ENCODE measurements at regions not wholly inside any gene's neighbourhood (a gene's known extent, or its start where the extent isn't known, plus 50 kb on each side); places are given as distances from the start of the nearest gene placed in this dataset.

DNA sequence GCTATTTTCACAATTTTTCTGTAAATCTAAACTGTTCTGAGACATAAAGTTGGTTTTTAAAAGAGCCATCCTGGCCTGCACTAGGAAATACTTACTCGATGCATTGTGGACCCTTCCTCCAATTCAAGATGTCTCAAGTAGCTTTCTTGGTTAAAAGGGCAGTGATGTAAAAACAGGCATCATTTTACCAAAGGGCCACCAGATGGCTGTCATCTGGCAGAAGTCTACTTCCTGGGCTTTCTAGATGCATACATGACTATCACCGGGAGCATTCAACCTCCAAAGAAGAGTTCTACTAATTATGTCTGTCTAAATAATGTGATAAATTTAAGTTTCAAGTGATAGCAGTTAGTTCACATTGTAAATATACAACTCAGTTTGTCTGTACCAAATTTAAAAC is 96.8 kb upstream of the FRMD6 start:
- H2AFZ ChIP-seq (ENCODE audit: low read depth, low read length, poor library complexity, severe bottlenecking) = peak overlapping the region; percentile 95
- no peaks in the 10 kb centered on the region for H3K9me3 ChIP-seq (ENCODE audit: control insufficient read depth in 1 of 2, insufficient read depth in 1 of 2, low read depth in 1 of 2, low read length in 2 of 2)
- POLR2A ChIA-PET = no interaction called here
- CTCF ChIA-PET = interaction anchor here (0.5 to 1.1 kb wide), 2 partner anchors 97 to 225 kb away, joined by 3 read pairs; partner anchors contain the start of gene FRMD6
- no peak for DNase-seq (ENCODE audit: low read depth, low spot score)
- intact Hi-C loops (cut with micrococcal nuclease) = no loop called here
- RAD21 ChIA-PET (ENCODE audit: low non-redundant PET in 1 of 2, low total read pairs in 2 of 2, uncharacterized antibody in 2 of 2, unreplicated experiment in 2 of 2) = no interaction called here
- H3K4me2 ChIP-seq (ENCODE audit: low read length) = peak overlapping the region; percentile 60
- H3K4me3 ChIP-seq (replicated peaks in 1 of 2; ENCODE audit: low read depth in 1 of 2, low read length in 2 of 2) = no peak overlapping the region; a peak in 1 of 4 replicates
- no peaks in the 10 kb centered on the region for H3K27me3 ChIP-seq (ENCODE audit: insufficient read depth, low read length)
- peaks cover 4% of the 10 kb centered on the region; the same call in 1 of the 2 replicates for H3K9me2 ChIP-seq (ENCODE audit: insufficient read depth)
- peak; percentile 59; the same call in 1 of the 2 replicates for ATAC-seq
- no peak overlapping the region for H3K27ac ChIP-seq (ENCODE audit: low read depth, low read length)
- H3K79me2 ChIP-seq (ENCODE audit: insufficient read depth, low read length) = no peaks in the 10 kb centered on the region
- H3K4me1 ChIP-seq (ENCODE audit: control insufficient read depth in 1 of 2, insufficient read depth in 2 of 2, low read length in 2 of 2) = peaks cover 13 to 33% of the 10 kb centered on the region in 2 experiments
- no TSS peak for BruUV-seq (replicated peaks)
- TF ChIP-seq YY1 (IDR thresholded peaks at IDR 0.05; ENCODE audit: extremely low read depth, insufficient replicate concordance, low read depth, low read length) (no peak), RAD21 (IDR thresholded peaks at IDR 0.05; ENCODE audit: low read depth) (peak; percentile 35; the same call in 1 of the 2 replicates), EGR1 (IDR thresholded peaks at IDR 0.05; ENCODE audit: low read depth) (no peak)
- TF ChIP-seq, protein P1, sequence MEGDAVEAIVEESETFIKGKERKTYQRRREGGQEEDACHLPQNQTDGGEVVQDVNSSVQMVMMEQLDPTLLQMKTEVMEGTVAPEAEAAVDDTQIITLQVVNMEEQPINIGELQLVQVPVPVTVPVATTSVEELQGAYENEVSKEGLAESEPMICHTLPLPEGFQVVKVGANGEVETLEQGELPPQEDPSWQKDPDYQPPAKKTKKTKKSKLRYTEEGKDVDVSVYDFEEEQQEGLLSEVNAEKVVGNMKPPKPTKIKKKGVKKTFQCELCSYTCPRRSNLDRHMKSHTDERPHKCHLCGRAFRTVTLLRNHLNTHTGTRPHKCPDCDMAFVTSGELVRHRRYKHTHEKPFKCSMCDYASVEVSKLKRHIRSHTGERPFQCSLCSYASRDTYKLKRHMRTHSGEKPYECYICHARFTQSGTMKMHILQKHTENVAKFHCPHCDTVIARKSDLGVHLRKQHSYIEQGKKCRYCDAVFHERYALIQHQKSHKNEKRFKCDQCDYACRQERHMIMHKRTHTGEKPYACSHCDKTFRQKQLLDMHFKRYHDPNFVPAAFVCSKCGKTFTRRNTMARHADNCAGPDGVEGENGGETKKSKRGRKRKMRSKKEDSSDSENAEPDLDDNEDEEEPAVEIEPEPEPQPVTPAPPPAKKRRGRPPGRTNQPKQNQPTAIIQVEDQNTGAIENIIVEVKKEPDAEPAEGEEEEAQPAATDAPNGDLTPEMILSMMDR (IDR thresholded peaks at IDR 0.05 in 2 of 3, conservative IDR thresholded peaks at IDR 0.05 in 1 of 3; ENCODE audit: borderline replicate concordance in 1 of 3, insufficient read depth in 1 of 3, low read depth in 2 of 3, low read length in 2 of 3) = 0 out of 6 replicates have a peak, but pooled peaks of 2 of the 3 experiments have one; percentile 12 to 15
- H3K36me3 ChIP-seq (ENCODE audit: control insufficient read depth in 1 of 2, insufficient read depth in 2 of 2, low read length in 2 of 2) = no peaks in the 10 kb centered on the region
- H4K20me1 ChIP-seq (ENCODE audit: insufficient read depth) = no peaks in the 10 kb centered on the region
- H3K9ac ChIP-seq (ENCODE audit: low read length) = no peak overlapping the region

DNA sequence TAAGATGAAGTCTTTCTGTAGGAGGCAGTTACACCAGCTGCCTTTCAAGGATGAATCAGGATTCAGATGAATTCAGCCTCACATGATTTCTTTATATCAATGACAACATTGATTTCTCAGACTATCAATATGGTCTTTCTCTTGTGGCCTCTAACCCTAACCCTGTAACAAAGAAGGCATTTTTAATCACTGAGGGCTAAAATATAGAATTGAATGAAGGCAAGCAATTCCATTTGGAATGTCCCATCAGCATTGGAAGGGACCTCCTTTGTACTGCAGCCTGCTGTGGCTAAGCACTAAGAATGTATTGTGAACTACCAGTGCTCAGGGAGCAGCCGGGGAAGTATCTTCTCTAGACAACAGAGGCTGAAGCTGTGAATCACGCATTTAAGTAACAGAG is 90.6 kb upstream of the FRMD6 start:
- TF ChIP-seq CBX3 (IDR thresholded peaks at IDR 0.05; ENCODE audit: low read depth) = no peak
- DNase-seq (ENCODE audit: low read depth, low spot score) (no peak), ATAC-seq (no peak)
- Histone ChIP-seq H3K27ac (ENCODE audit: low read depth, low read length) (no peak overlapping the region), H3K4me3 (replicated peaks in 1 of 2; ENCODE audit: low read depth in 1 of 2, low read length in 2 of 2) (no peak overlapping the region), H3K9me3 (ENCODE audit: control insufficient read depth in 1 of 2, insufficient read depth in 1 of 2, low read depth in 1 of 2, low read length in 2 of 2) (no peaks in the 10 kb centered on the region), H3K36me3 (ENCODE audit: control insufficient read depth in 1 of 2, insufficient read depth in 2 of 2, low read length in 2 of 2) (no peaks in the 10 kb centered on the region), H4K20me1 (ENCODE audit: insufficient read depth) (no peaks in the 10 kb centered on the region), H3K9me2 (ENCODE audit: insufficient read depth) (peaks cover 4% of the 10 kb centered on the region; the same call in 1 of the 2 replicates), H2AFZ (ENCODE audit: low read depth, low read length, poor library complexity, severe bottlenecking) (no peak overlapping the region), H3K4me1 (ENCODE audit: control insufficient read depth in 1 of 2, insufficient read depth in 2 of 2, low read length in 2 of 2) (peaks cover 10 to 17% of the 10 kb centered on the region in 2 experiments; a peak in 3 of 4 replicates), H3K27me3 (ENCODE audit: insufficient read depth, low read length) (no peaks in the 10 kb centered on the region), H3K9ac (ENCODE audit: low read length) (no peak overlapping the region), H3K79me2 (ENCODE audit: insufficient read depth, low read length) (no peaks in the 10 kb centered on the region), H3K4me2 (ENCODE audit: low read length) (no peak overlapping the region)
- intact Hi-C loops (cut with micrococcal nuclease) = no loop called here
- ChIA-PET RAD21 (ENCODE audit: low non-redundant PET in 1 of 2, low total read pairs in 2 of 2, uncharacterized antibody in 2 of 2, unreplicated experiment in 2 of 2) (no interaction called here), POLR2A (no interaction called here), CTCF (no interaction called here)
- BruUV-seq (replicated peaks) = no TSS peak
